ENCODE measurements at regions not wholly inside any gene's neighbourhood (a gene's known extent, or its start where the extent isn't known, plus 50 kb on each side); places are given as distances from the start of the nearest gene placed in this dataset.

DNA sequence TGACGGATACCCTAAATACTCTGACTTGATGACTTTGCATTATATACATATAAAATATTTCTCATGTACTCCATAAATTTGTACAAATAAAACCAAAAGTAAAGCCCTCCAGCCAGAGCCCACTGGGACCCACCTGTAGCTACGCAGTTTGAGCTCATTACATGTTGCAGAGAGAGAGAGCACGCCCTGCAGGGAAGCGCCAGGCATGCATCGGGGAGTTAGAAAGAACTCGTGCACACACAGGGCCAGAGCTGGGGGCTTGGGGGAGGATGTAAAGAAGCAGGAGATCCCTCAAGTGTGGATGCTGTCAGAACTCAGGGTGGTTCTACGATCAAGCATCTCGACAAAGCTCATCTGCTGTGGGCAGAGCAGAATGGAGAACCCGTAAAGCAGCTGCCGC is 178.5 kb upstream of the RTL1 start:
- TF ChIP-seq POLR2A (IDR thresholded peaks at IDR 0.05; ENCODE audit: low read length): no peak
- no peak for TF ChIP-seq GATA1 (IDR thresholded peaks at IDR 0.05; ENCODE audit: low read depth, low read length)
